WTC11 (cell line): ENCODE measurements at regions not wholly inside any gene's neighbourhood (a gene's known extent, or its start where the extent isn't known, plus 50 kb on each side); places are given as distances from the start of the nearest gene placed in this dataset.

Experiments
- FOXP1 ChIP-seq: sonication (generic); formaldehyde crosslinking; IDR thresholded peaks from 2 replicates; pipeline ENCODE4 v1.8.0; 2022; ENCODE audit warnings: missing genetic modification reagents, mild to moderate bottlenecking, moderate library complexity, borderline replicate concordance
- NR2C2 ChIP-seq: sonication (generic); formaldehyde crosslinking; IDR thresholded peaks from 2 replicates; pipeline ENCODE4 v1.8.0; 2022; ENCODE audit warnings: mild to moderate bottlenecking, missing genetic modification reagents
- ZNF232 ChIP-seq: sonication (generic); formaldehyde crosslinking; IDR thresholded peaks from 2 replicates; pipeline ENCODE4 v1.8.0; 2022; ENCODE audit warnings: mild to moderate bottlenecking, missing genetic modification reagents
- ZNF263 ChIP-seq: sonication (generic); formaldehyde crosslinking; IDR thresholded peaks from 2 replicates; pipeline ENCODE4 v1.8.1; 2022; ENCODE audit warnings: low read depth, mild to moderate bottlenecking, moderate library complexity, missing genetic modification reagents
- TF ChIP-seq, protein P1 (sequence below): fragments of 200-600 bp; IDR thresholded peaks from 2 replicates; pipeline ENCODE4 v1.8.0; 2022; ENCODE audit warnings: antibody characterized with exemption
- TF ChIP-seq, protein P2 (sequence below): sonication (generic); formaldehyde crosslinking; IDR thresholded peaks from 2 replicates; pipeline ENCODE4 v1.8.0; 2023; ENCODE audit warnings: missing genetic modification reagents
- TF ChIP-seq, protein P3 (sequence below): sonication (generic); formaldehyde crosslinking; IDR thresholded peaks from 2 replicates; pipeline ENCODE4 v1.8.1; 2022; ENCODE audit warnings: low read depth, missing genetic modification reagents, borderline replicate concordance
- TF ChIP-seq, protein P4 (sequence below): sonication (generic); formaldehyde crosslinking; IDR thresholded peaks from 2 replicates; pipeline ENCODE4 v1.8.1; 2023; ENCODE audit warnings: mild to moderate bottlenecking, missing genetic modification reagents, moderate library complexity
- TF ChIP-seq, protein P5 (sequence below): sonication (generic); formaldehyde crosslinking; IDR thresholded peaks from 2 replicates; pipeline ENCODE4 v1.8.1; 2022; ENCODE audit warnings: low read depth, mild to moderate bottlenecking, moderate library complexity, missing genetic modification reagents, borderline replicate concordance

DNA sequence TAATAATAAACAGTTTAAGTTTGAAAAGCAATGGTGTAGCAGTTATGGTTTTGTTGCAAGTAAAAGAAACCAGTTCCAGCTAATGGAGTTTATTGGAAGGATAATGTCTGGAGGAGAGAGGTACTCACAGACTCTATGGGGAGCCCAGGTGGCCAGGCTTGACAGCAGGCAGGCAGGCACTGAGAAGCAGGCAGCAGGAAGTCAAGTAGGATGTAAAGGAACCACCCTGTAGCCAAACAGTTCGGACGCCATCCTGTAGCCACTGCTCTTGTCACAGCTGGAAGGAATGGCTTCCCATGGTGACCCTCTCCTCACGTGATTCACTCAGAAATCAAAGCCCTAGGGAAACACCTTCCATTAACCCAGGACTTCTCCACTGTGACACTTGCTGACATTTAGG, 96.7 kb upstream of the MC3R start:
- TF ChIP-seq, protein P1, sequence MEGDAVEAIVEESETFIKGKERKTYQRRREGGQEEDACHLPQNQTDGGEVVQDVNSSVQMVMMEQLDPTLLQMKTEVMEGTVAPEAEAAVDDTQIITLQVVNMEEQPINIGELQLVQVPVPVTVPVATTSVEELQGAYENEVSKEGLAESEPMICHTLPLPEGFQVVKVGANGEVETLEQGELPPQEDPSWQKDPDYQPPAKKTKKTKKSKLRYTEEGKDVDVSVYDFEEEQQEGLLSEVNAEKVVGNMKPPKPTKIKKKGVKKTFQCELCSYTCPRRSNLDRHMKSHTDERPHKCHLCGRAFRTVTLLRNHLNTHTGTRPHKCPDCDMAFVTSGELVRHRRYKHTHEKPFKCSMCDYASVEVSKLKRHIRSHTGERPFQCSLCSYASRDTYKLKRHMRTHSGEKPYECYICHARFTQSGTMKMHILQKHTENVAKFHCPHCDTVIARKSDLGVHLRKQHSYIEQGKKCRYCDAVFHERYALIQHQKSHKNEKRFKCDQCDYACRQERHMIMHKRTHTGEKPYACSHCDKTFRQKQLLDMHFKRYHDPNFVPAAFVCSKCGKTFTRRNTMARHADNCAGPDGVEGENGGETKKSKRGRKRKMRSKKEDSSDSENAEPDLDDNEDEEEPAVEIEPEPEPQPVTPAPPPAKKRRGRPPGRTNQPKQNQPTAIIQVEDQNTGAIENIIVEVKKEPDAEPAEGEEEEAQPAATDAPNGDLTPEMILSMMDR = no peak
- no peak for TF ChIP-seq FOXP1 (CRISPR knock-in tag)
- TF ChIP-seq, protein P2, sequence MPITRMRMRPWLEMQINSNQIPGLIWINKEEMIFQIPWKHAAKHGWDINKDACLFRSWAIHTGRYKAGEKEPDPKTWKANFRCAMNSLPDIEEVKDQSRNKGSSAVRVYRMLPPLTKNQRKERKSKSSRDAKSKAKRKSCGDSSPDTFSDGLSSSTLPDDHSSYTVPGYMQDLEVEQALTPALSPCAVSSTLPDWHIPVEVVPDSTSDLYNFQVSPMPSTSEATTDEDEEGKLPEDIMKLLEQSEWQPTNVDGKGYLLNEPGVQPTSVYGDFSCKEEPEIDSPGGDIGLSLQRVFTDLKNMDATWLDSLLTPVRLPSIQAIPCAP (CRISPR knock-in tag) = no peak
- TF ChIP-seq NR2C2 (CRISPR knock-in tag) = no peak
- no peak for TF ChIP-seq ZNF263 (CRISPR knock-in tag)
- TF ChIP-seq, protein P3, sequence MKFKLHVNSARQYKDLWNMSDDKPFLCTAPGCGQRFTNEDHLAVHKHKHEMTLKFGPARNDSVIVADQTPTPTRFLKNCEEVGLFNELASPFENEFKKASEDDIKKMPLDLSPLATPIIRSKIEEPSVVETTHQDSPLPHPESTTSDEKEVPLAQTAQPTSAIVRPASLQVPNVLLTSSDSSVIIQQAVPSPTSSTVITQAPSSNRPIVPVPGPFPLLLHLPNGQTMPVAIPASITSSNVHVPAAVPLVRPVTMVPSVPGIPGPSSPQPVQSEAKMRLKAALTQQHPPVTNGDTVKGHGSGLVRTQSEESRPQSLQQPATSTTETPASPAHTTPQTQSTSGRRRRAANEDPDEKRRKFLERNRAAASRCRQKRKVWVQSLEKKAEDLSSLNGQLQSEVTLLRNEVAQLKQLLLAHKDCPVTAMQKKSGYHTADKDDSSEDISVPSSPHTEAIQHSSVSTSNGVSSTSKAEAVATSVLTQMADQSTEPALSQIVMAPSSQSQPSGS (CRISPR knock-in tag) = no peak
- TF ChIP-seq, protein P4, sequence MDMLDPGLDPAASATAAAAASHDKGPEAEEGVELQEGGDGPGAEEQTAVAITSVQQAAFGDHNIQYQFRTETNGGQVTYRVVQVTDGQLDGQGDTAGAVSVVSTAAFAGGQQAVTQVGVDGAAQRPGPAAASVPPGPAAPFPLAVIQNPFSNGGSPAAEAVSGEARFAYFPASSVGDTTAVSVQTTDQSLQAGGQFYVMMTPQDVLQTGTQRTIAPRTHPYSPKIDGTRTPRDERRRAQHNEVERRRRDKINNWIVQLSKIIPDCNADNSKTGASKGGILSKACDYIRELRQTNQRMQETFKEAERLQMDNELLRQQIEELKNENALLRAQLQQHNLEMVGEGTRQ (CRISPR knock-in tag) = no peak
- no peak for TF ChIP-seq ZNF232 (CRISPR knock-in tag)
- TF ChIP-seq, protein P5, sequence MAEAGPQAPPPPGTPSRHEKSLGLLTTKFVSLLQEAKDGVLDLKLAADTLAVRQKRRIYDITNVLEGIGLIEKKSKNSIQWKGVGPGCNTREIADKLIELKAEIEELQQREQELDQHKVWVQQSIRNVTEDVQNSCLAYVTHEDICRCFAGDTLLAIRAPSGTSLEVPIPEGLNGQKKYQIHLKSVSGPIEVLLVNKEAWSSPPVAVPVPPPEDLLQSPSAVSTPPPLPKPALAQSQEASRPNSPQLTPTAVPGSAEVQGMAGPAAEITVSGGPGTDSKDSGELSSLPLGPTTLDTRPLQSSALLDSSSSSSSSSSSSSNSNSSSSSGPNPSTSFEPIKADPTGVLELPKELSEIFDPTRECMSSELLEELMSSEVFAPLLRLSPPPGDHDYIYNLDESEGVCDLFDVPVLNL (CRISPR knock-in tag) = no peak
